GM18502 (cell line): ENCODE measurements at regions not wholly inside any gene's neighbourhood (a gene's known extent, or its start where the extent isn't known, plus 50 kb on each side); places are given as distances from the start of the nearest gene placed in this dataset.

Source experiments
- ATAC-seq: cut with Tn5 transposase; IDR thresholded peaks from one replicate; pipeline ENCODE4 v1.9.1; 2021; ENCODE audit warnings: mild to moderate bottlenecking; ENCODE audit not compliant: unreplicated experiment, poor library complexity

- no peak for ATAC-seq
These were observed 65.7 kb upstream of the PITRM1 start for GRCh38 chr10:3238115-3238871.

GRCh38 chr10:3237530-3237929 is 64.9 kb upstream of the PITRM1 start:
- no peak for ATAC-seq

- ATAC-seq: no peak
These were observed 64.2 kb upstream of the PITRM1 start for GRCh38 chr10:3236644-3237404.

GRCh38 chr10:3235996-3236510 is 63.5 kb upstream of the PITRM1 start:
- no peak for ATAC-seq

- no peak for ATAC-seq
These were observed 62.8 kb upstream of the PITRM1 start for GRCh38 chr10:3235395-3235794.

- ATAC-seq: no peak
These were observed 61.0 kb upstream of the PITRM1 start for GRCh38 chr10:3233486-3233990.

- no peak for ATAC-seq
These were observed 59.6 kb upstream of the PITRM1 start for GRCh38 chr10:3231951-3232730.

GRCh38 chr10:3229815-3230214 is 57.2 kb upstream of the PITRM1 start:
- ATAC-seq: no peak

GRCh38 chr10:3228629-3228945 is 56.0 kb upstream of the PITRM1 start:
- ATAC-seq: no peak

- no peak for ATAC-seq
These were observed 54.6 kb upstream of the PITRM1 start for GRCh38 chr10:3226960-3227744.

GRCh38 chr10:3225561-3225960 is 53.0 kb upstream of the PITRM1 start:
- no peak for ATAC-seq

- ATAC-seq: no peak
These were observed 51.7 kb upstream of the PITRM1 start for GRCh38 chr10:3224241-3224640.

GRCh38 chr10:3222626-3223025 is 50.0 kb upstream of the PITRM1 start:
- ATAC-seq: no peak
